ENCODE measurements at regions not wholly inside any gene's neighbourhood (a gene's known extent, or its start where the extent isn't known, plus 50 kb on each side); places are given as distances from the start of the nearest gene placed in this dataset.

DNA sequence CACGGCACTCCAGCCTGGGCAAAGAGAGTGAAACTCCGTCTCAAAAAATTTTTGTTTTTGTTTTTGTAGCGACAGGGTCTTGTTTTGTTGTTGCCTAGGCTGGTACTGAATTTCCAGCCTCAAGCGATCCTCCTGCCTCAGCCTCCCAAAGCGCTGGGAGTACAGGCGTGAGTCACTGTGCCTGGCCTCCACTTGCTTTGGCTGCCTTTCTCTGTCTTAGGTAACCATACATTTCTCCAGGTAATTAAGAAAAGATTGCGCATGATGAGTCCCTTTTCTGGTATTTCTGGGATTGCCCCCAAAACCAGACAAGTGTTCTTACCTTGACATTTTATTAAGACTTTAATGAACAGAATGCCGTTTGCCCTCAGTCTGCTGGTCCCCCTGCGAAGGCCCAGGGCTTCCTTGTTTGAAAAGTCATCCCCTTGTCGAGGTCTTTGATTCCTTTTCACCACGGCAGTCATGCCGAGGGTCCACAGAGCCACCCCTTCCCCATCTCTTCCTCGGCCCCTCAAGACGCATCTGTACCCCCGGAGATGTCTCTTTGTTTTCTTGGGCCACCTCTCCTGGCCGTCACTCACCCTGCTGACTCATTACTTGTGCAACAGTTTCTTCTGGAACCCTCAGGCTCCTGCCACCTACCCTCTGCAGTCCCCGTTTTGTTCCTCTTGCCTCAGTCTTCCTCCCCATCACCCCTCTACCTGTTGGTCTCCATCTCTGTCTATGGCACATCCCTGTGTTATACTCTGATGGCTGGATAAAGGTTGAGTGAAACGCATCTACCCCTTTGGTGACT is 151.0 kb downstream of the SEC14L1 start:
- in situ Hi-C loops (cut with HindIII; ENCODE audit: extremely low pct_ligation_motif_present, low pct_unique_long_range_greater_than_20kb) = no loop called here
- H3K9ac ChIP-seq (ENCODE audit: insufficient read depth, low read depth, low read length) = no peak overlapping the region

More for the DNA sequence above, 151.0 kb downstream of the SEC14L1 start:
- Histone ChIP-seq H2AFZ (ENCODE audit: low read length) (no peak overlapping the region), H3K79me2 (ENCODE audit: insufficient read depth, low read length) (peaks cover 92% of the 10 kb centered on the region), H3K36me3 (replicated peaks in 1 of 2; ENCODE audit: control insufficient read depth in 1 of 2, insufficient read depth in 2 of 2, low read length in 2 of 2) (peaks cover 9 to 29% of the 10 kb centered on the region in 2 experiments), H3K4me1 (ENCODE audit: insufficient read depth, low read length) (peaks cover 76% of the 10 kb centered on the region), H3K9me3 (ENCODE audit: low read length) (no peaks in the 10 kb centered on the region), H3K27me3 (ENCODE audit: control insufficient read depth in 1 of 2, insufficient read depth in 2 of 2, low read length in 2 of 2) (no peaks in the 10 kb centered on the region; a peak in 1 of 5 replicates), H3K4me2 (ENCODE audit: low read depth, low read length) (no peak overlapping the region), H3K4me3 (replicated peaks in 1 of 3; ENCODE audit: insufficient read depth in 1 of 3, low read depth in 2 of 3, low read length in 3 of 3) (no peak overlapping the region), H4K20me1 (ENCODE audit: insufficient read depth, low read length) (peaks cover 11% of the 10 kb centered on the region), H3K27ac (ENCODE audit: extremely low read length, insufficient read depth, low read length) (no peak overlapping the region)
- FAIRE-seq (no peak), DNase-seq (ENCODE audit: low spot score) (no peak), ATAC-seq (no peak)
- ChIA-PET CTCF (ENCODE audit: low intra/inter-chr PET ratio, low total read pairs) (no interaction called here), POLR2A (no interaction called here)
- TF ChIP-seq ZNF33A (CRISPR knock-in tag; IDR thresholded peaks at IDR 0.05; ENCODE audit: borderline replicate concordance) = no peak
- TF ChIP-seq, protein P1, sequence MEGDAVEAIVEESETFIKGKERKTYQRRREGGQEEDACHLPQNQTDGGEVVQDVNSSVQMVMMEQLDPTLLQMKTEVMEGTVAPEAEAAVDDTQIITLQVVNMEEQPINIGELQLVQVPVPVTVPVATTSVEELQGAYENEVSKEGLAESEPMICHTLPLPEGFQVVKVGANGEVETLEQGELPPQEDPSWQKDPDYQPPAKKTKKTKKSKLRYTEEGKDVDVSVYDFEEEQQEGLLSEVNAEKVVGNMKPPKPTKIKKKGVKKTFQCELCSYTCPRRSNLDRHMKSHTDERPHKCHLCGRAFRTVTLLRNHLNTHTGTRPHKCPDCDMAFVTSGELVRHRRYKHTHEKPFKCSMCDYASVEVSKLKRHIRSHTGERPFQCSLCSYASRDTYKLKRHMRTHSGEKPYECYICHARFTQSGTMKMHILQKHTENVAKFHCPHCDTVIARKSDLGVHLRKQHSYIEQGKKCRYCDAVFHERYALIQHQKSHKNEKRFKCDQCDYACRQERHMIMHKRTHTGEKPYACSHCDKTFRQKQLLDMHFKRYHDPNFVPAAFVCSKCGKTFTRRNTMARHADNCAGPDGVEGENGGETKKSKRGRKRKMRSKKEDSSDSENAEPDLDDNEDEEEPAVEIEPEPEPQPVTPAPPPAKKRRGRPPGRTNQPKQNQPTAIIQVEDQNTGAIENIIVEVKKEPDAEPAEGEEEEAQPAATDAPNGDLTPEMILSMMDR (CRISPR knock-in tag; IDR thresholded peaks at IDR 0.05) = no peak
- TF ChIP-seq TCF12 (IDR thresholded peaks at IDR 0.05) = no peak
- no peak for TF ChIP-seq TCF12 (CRISPR knock-in tag; IDR thresholded peaks at IDR 0.05)
- no peak for TF ChIP-seq JUN (CRISPR knock-in tag; IDR thresholded peaks at IDR 0.05)
- no peak for TF ChIP-seq HNRNPL (IDR thresholded peaks at IDR 0.05; ENCODE audit: low read depth, low read length)
- TF ChIP-seq E2F2 (CRISPR knock-in tag; IDR thresholded peaks at IDR 0.05; ENCODE audit: borderline replicate concordance) = no peak
- peak; percentile 51; the same call in 1 of the 2 replicates for TF ChIP-seq ZNF770 (CRISPR knock-in tag; IDR thresholded peaks at IDR 0.05)
- TF ChIP-seq ZNF274 (CRISPR knock-in tag; IDR thresholded peaks at IDR 0.05) = no peak
- TF ChIP-seq TP53 (CRISPR knock-in tag; conservative IDR thresholded peaks at IDR 0.05) = no peak
- TF ChIP-seq, protein P2, sequence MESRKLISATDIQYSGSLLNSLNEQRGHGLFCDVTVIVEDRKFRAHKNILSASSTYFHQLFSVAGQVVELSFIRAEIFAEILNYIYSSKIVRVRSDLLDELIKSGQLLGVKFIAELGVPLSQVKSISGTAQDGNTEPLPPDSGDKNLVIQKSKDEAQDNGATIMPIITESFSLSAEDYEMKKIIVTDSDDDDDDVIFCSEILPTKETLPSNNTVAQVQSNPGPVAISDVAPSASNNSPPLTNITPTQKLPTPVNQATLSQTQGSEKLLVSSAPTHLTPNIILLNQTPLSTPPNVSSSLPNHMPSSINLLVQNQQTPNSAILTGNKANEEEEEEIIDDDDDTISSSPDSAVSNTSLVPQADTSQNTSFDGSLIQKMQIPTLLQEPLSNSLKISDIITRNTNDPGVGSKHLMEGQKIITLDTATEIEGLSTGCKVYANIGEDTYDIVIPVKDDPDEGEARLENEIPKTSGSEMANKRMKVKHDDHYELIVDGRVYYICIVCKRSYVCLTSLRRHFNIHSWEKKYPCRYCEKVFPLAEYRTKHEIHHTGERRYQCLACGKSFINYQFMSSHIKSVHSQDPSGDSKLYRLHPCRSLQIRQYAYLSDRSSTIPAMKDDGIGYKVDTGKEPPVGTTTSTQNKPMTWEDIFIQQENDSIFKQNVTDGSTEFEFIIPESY (CRISPR knock-in tag; IDR thresholded peaks at IDR 0.05) = peak; percentile 60; the same call in 1 of the 2 replicates
- TF ChIP-seq FOSL2 (CRISPR knock-in tag; IDR thresholded peaks at IDR 0.05) = peak; percentile 40; the same call in 1 of the 2 replicates
- no peak for TF ChIP-seq RBFOX2 (IDR thresholded peaks at IDR 0.05; ENCODE audit: low read depth, low read length)
- 97% methylated on average over 18 of the region's 18 CpGs for WGBS (ENCODE audit: low lambda C conversion rate)
- BruUV-seq (replicated peaks) = no TSS peak
- intact Hi-C loops (cut with micrococcal nuclease; ENCODE audit: unreplicated experiment) = no loop called here

Data from HepG2 (cell line).